HEK293T (cell line): ENCODE measurements at regions not wholly inside any gene's neighbourhood (a gene's known extent, or its start where the extent isn't known, plus 50 kb on each side); places are given as distances from the start of the nearest gene placed in this dataset.

Experiments
- BHLHE40 ChIP-seq: fragments of 450-650 bp; IDR thresholded peaks from 2 replicates; pipeline ENCODE4 v1.6.1; 2016; ENCODE audit warnings: mild to moderate bottlenecking, moderate library complexity, borderline replicate concordance
- ELF4 ChIP-seq: fragments of 450-650 bp; IDR thresholded peaks from 2 replicates; pipeline ENCODE4 v1.6.1; 2017; ENCODE audit warnings: antibody characterized with exemption
- FOXA1 ChIP-seq: fragments of 450-650 bp; IDR thresholded peaks from 2 replicates; pipeline ENCODE4 v1.6.1; 2016; ENCODE audit warnings: mild to moderate bottlenecking
- FOXK2 ChIP-seq: fragments of 450-650 bp; IDR thresholded peaks from 2 replicates; pipeline ENCODE4 v1.6.1; 2016; ENCODE audit warnings: mild to moderate bottlenecking
- L3MBTL2 ChIP-seq: fragments of 450-650 bp; conservative IDR thresholded peaks from 2 replicates; pipeline ENCODE4 v1.6.1; 2016; ENCODE audit warnings: mild to moderate bottlenecking
- NFRKB ChIP-seq: fragments of 450-650 bp; IDR thresholded peaks from 2 replicates; pipeline ENCODE4 v1.6.1; 2016; ENCODE audit warnings: mild to moderate bottlenecking, moderate library complexity
- SP1 ChIP-seq: fragments of 450-650 bp; IDR thresholded peaks from 2 replicates; pipeline ENCODE4 v1.6.1; 2017
- SUZ12 ChIP-seq: fragments of 450-650 bp; IDR thresholded peaks from 2 replicates; pipeline ENCODE4 v1.6.1; 2016; ENCODE audit warnings: mild to moderate bottlenecking

DNA sequence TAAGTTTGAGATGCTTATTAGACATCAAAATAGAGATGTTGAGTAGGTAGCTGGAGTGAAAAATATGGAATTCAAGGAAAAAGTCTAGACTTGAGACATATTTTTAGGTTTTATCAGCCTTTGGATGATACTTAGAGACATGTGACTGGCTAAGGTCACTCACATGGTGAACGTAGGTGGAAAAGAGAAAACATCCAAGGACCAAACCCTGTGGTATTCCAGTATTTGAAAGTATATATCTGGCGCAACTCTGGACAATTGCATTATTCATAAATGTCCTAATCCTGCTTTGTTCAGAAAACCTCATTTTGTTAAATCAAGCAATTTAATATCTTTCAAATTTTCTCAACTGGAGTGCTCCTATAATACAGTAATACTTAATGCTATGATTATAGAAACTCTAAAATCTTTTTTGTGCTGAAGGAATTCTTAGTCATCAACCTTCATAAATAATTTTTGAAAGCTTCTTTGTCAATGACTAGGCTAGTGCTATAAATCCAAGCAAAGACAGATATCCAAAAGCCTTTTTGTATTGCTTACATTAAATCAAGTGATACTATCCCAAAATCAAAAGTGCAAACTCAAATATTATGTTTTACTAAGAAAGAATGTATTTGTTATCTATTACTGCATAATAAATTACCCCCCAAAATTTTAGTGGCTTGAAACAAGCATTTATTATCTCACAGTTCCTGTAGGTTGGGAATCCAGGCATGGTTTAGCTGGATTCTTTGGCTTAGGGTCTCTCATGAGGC lies 452.0 kb downstream of the ENC1 start:
- TF ChIP-seq SUZ12, result no peak
- no peak for TF ChIP-seq ELF4
- TF ChIP-seq BHLHE40, result no peak
- TF ChIP-seq L3MBTL2, result no peak
- TF ChIP-seq SP1, result no peak
- TF ChIP-seq NFRKB, result no peak
- TF ChIP-seq FOXA1, result no peak
- no peak for TF ChIP-seq FOXK2
